ENCODE measurements at regions not wholly inside any gene's neighbourhood (a gene's known extent, or its start where the extent isn't known, plus 50 kb on each side); places are given as distances from the start of the nearest gene placed in this dataset.
"Not testable (repeated sequence)": the region's sequence is repeated elsewhere in the genome, so short reads cannot be mapped to it uniquely, and the experiment has no call there.

DNA sequence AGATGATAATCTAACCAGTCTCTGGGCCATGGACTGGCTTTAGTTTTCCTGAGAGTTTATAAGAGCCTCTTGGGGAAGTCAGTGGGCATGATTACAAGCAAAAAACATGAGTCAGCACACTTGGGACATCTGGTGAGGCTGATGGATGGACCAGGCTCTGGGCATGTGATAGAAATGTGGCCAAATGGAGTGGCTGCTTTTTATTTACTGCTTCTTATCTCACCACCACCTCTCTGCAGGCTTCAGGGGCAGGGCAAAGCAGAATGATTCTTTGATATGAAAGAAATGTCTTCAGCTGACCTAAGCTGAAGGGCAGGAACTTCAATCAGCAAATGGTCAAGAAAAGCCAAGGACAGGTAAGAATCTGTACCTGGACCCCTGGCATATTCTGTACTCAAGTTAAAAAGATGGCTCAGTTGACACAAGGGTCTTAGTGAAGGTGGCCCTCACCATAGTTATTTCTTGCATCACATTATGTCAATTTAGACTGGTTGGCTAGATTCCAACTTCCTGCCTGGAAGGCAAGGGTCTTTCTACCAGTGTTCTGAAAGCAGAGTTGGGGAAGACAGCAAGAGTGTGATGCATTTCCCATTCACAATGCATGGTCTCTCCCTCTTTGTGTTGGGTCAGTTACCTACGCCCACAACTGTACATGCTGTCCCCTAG, 162.8 kb downstream of the FASLG start:
- intact Hi-C loops (cut with DNase I), result no loop called here

DNA sequence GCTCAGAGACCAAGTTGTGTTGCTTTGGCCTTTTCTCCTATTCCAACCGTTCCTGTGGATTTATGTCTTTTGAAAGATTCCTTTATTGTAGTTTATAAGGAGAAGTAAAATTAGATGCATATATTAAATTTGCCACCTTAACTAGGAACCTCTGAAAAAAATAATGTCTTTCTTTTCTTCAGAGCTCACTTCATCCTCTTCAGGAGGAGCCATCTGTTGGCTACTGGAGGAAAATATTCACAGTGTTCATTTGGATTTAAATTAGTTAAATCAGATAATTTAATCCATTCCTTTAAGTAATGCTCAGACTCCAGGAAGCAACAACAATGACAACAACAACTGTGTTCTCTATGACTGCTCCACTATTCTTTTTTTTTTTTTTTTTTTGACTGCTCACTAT, 164.0 kb downstream of the FASLG start:
- DNase-seq (no peak), ATAC-seq (ENCODE audit: poor library complexity) (no peak)
- intact Hi-C loops (cut with DNase I), result no loop called here

More for the DNA sequence above, 162.8 kb downstream of the FASLG start:
- peak; percentile 23 for ATAC-seq (ENCODE audit: poor library complexity)
- DNase-seq, result no peak

DNA sequence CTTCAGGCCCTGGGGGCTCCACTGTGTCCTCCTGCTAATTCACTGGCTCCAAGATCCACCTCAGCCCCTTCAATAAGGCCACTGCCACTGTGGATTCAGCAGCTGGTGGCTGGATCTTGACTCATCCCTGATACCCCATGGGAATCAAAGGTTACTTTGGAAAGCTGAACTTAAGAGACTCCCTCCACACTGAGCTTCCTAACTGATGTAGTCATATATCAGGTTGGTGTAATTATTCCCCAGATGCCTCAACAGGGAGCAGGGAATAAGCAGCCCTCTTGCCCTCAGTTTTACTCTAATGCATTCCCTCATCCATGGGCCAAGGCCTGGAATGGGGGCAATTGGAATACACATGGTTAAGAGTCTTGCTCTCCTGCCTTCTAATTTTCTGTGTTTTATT, 164.6 kb downstream of the FASLG start:
- intact Hi-C loops (cut with DNase I), result no loop called here

DNA sequence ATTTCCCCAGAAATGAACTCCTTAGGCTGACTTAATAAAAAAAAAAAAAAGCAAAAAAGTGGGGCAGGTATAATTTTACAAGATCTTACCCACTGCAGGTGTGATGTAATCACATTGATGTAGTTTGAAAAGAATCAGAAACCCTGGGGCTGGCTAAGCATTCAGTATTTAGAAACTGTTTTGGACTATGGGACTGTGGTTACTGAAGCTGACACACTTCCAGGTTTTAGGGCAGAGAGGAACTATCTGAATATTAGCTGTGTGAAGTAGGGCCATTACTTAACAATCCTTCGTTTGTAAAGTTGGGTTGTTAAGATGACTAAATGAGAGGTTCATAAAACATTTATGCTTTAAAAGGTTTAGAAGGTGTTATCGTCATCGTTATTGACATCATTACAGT, 165.3 kb downstream of the FASLG start:
- intact Hi-C loops (cut with DNase I), result no loop called here
- ATAC-seq (ENCODE audit: poor library complexity) (no peak), DNase-seq (no peak)

More for the DNA sequence above, 164.6 kb downstream of the FASLG start:
- ATAC-seq (ENCODE audit: poor library complexity), result no peak
- no peak for DNase-seq

DNA sequence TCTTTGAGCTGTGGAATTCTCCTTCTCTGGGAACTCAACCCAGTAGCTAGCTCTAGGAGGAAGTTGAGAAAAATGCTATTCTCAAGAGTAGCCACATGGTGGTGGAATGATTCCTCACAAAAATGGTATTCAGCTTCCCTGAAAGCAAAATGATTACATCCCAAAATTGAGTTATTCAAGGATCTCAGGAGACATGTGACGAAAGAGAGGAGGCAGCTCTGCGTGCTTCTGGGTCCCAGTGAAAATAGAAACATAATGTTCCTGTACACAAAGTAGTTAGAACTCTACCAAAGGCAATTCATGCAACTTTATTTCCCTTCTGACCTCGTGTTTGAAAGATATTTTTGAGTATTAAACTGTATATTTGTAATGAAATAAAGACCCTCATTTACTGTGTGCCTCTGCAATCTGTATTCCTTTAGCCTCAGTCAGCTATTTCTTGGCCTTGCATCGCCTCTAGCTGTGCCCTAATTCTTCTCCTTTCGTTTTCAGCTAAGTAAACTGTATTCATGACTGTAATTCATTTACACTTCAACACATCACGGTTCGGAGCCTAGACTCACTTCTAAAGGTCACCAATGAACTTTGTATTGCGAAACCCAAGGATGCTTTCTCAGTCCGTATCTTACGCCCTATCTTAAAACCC, 167.3 kb downstream of the FASLG start:
- DNase-seq (no peak), ATAC-seq (ENCODE audit: poor library complexity) (peak; percentile 89)
- intact Hi-C loops (cut with DNase I), result loop anchor here (5.0 kb wide), 1 partner anchor 376 kb away; no protein-coding TSS in a partner anchor

DNA sequence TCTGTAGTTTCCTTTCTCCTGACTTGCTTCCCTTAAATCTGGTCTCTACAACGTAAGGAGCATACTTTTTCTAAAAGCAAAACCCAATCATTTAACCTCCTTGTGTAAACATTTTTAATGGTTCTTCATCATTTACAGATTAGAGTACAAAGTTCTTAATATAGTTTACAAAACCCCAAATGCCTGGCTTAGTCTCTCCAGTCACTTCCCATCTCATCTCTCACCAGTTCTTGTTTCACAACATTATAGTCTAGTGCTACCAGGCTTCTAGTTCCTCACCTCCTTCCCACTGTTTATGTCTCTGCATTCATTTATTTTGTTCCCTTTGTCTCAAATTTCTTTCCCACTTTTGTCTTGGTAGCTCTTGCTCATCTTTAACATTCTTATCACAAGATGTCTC, 168.4 kb downstream of the FASLG start:
- no peak for DNase-seq
- intact Hi-C loops (cut with DNase I), result loop anchor here (5.0 kb wide), 1 partner anchor 375 kb away; no protein-coding TSS in a partner anchor
- no peak for ATAC-seq (ENCODE audit: poor library complexity)

DNA sequence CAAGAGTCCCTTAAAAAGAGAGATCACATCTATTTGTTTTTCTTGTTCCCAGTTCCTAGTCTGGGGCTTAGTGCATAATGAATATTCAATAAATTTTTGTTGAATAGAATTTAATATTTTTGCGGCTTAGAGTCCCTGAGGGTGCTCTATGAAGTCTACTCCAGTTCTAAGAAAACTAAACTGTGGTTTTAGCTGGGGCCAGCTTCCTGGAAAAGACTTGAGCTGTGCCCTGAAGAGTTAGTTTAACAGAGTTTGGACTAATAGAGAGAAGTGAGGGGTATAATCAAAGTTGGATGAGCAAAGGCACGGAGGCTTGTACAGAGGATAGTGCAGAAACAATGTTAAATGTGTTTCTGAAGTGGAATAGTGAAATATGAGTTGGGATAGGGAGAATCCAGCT, 168.9 kb downstream of the FASLG start:
- intact Hi-C loops (cut with DNase I), result loop anchor here (5.0 kb wide), 1 partner anchor 374 kb away; no protein-coding TSS in a partner anchor
- no peak for DNase-seq
- ATAC-seq (ENCODE audit: poor library complexity), result no peak

DNA sequence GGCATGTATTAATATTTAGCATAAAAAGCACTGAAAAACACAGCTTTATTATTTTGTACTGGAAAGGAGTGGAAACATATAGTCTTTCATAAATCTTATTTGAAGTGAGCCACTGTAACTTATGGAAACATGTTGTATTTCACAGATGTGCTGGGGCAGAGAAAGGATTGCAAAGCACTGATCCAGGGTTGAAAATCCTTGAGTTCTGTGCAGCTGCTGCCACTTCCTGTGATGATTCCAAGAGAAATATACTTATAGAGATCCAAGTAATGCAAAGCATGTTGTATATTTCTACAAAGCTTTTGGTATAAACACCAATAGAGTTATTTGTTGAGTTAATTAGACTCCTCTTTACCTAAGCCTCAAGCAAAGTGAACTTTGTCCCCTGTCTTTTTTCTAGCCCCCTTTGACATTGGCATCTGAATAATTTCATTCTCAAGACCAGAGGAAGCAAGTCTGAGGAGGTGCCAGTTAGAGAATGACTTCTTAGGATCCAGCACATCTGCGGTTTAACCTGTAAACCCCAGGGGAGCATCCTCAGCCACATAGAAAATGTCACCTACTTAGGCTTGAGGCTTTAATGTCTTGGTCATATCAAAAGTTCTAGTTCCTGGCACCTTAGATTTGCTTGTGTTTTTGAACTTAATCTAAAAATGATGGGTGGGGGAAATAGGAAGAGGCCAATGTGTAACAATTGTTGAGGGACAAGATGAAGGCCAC, 173.3 kb downstream of the FASLG start:
- intact Hi-C loops (cut with DNase I), result no loop called here
- ATAC-seq (ENCODE audit: poor library complexity) (no peak), DNase-seq (no peak)

DNA sequence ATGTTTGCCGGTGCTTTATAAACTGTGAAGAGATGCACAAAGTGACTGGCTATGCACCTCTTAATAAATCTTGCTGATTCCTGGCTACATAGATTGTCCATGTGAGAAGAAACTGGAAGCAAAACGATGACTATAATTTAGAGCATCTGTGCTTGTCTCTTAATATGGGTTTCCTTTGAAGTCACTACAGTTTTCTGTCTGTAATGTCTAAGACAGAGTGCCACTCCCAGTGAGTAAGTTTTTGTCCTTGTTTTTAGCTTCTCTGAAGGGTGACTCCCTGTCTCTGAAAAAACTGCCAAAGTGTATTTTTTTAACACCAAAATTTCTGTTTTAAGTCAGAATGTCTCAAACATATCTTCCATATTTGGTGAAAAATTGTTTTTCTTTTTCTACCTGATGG, 175.1 kb downstream of the FASLG start:
- ATAC-seq (ENCODE audit: poor library complexity) (no peak), DNase-seq (no peak)
- intact Hi-C loops (cut with DNase I), result no loop called here

DNA sequence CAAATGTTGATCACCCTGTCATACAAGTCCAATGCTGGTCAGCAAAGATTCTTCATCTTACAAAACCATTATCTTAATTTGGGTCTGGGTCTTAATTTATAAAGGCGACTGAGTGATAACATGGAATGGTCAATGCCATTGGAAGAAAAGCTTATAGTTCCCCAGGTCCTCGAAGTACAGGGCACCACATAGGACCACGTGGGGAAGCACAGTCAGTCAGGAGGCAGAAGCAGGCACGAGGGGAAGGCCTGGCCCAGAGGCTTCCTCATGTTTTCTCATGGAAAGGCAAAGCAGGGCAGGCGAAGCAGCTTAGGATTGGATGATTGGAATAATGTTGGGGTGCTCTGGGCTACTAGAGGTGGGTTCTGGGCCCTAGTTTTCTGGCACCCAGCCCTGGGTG, 175.7 kb downstream of the FASLG start:
- DNase-seq (no peak), ATAC-seq (ENCODE audit: poor library complexity) (no peak)
- intact Hi-C loops (cut with DNase I), result no loop called here

DNA sequence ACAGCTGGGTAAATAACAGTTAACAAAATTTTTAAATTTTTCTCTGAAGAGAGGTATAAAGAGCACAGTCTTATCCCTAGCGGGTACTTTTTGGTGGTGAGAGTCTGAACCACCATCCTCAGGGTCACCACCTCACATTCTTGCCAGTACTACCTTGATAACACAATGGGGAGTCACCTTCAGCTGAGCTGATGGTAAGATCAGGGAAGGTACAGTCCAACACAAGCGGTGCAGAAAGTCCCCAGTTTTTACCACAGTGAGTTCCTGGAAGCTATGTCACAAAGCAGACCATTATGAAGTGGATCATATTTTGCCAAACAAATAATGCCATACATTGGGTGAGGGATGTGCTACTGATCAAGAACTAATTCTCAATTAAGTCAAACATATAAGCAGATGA, 176.9 kb downstream of the FASLG start:
- no peak for ATAC-seq (ENCODE audit: poor library complexity)

DNA sequence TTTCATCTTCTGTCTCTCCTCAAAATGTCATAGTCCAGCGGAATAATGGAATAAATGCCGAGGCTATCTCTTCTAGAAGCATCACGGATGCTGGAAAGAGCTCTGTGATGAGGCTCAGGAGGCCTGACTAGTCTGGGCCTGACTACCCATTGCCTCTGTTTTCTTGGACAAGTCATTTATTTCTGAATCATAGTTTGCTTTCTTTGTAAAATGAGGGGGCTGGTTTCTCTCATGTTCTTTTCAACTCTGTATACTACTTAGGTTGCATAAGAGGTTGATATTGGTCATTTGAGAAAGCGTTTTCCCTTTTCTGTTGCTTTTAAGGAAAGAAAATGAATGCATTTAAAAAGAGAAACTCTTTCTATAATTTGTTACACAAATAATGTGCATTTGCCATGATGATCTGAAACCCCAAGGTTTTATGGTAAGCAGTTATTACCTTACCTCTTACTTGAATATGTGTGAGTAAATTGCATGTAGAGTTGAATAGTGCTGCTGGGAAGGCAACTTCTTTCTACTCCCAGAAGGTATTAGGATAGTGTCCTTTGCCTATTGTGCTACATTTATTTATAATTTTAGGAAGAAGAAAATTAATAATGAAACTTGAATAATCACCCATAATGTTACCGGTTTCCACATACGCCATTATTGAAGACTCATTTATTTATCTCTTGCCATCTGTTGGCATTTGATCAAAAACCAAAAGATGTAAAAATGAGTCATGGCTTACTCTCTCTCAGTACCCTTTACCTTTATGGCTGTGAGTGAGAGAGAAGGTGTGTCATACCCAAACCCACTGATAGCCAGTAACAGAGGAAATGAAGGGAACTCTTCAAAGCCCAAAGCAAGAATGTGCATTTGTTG, 179.1 kb downstream of the FASLG start:
- ATAC-seq (ENCODE audit: poor library complexity) (no peak), DNase-seq (no peak)
- intact Hi-C loops (cut with DNase I), result no loop called here

More for the DNA sequence above, 176.9 kb downstream of the FASLG start:
- intact Hi-C loops (cut with DNase I), result no loop called here
- no peak for DNase-seq

DNA sequence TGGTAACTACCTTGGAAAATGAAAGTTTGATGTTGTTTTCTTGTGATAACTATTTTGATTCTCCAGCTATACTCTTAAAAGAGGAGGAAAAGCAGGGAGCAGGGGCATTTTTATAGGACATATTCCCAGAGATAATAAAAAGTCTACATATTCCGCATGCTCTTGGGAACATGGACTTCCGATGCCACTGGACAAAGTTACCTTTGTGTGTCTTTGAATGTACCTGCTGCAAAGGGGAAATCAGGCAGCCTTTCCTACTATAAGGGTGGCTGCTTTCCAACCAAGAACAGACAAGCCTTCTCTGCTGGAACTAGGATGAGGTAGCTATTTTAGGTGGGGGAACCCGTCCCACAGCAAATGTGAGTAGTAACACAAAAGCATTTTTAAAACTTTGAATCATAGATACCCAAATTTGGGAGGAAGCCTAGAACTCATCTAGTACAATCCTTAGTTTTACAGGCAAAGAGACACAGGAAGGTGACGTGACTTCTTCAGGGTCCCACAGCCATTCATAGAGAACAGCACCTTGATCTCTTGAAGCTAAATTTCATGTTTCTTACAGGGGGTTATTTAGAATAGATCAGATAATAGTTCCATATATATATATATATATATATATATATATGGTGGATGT, 179.9 kb downstream of the FASLG start:
- intact Hi-C loops (cut with DNase I), result no loop called here
- DNase-seq (no peak), ATAC-seq (ENCODE audit: poor library complexity) (no peak)

DNA sequence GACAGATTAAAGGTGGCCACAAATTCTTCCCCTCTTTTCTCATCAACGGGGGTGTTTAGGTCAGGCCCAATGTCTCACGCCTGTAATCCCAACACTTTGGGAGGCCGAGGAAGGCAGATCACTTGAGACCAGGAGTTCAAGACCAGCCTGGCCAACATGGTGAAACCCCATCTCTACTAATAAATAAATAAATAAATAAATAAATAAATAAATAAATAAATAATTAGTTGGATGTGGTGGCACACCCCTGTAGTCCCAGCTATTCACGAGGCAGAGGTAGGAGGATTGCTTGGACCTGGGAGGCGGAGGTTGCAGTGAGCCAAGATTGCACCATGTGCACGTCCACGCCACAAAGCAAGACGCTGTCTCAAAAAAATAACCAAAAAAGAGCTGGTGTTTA, 180.7 kb downstream of the FASLG start:
- DNase-seq; intact Hi-C loops (cut with DNase I); ATAC-seq (ENCODE audit: poor library complexity): not testable (repeated sequence)

DNA sequence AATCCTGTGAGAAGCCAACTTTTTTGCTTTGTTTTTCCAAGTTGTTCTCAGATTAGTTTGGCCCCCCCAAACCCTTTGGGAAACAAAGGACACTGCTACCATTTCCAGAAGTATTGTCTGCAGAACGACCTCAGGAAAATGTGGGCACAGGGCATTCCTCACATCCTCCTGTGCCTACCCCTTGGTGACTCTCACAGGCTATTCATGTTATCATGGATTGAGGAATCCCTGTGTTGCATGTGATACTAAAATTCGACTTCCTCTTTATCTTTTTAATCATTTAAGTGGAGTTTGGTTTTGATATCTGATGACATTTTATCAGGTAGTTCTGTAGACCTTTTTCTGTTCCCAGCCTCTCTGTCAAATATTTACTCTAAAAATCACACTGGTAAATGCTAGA, 184.5 kb downstream of the FASLG start:
- intact Hi-C loops (cut with DNase I), result no loop called here
- ATAC-seq (ENCODE audit: poor library complexity), result no peak

DNA sequence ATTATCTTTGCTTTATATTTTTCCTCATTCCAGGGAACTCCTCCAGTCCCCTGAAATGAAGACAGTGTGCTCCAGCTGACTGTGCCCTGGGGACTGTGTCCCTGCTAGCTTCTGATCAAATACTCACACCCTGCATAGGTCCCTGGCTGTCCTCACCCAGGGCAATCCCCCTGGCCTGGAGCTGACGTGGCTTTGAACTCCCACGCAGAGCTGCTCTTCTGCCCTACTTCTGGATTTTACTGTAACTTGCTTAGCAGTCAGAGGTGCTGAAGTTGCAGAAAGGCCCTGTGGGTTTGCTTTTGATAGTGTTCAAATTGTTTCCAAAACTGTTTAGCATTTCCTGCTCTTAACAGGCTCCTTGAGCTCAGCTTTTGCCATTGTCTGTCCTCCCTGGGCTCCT, 186.5 kb downstream of the FASLG start:
- ATAC-seq (ENCODE audit: poor library complexity), result no peak
- intact Hi-C loops (cut with DNase I), result no loop called here

More for the DNA sequence above, 184.5 kb downstream of the FASLG start:
- no peak for DNase-seq

DNA sequence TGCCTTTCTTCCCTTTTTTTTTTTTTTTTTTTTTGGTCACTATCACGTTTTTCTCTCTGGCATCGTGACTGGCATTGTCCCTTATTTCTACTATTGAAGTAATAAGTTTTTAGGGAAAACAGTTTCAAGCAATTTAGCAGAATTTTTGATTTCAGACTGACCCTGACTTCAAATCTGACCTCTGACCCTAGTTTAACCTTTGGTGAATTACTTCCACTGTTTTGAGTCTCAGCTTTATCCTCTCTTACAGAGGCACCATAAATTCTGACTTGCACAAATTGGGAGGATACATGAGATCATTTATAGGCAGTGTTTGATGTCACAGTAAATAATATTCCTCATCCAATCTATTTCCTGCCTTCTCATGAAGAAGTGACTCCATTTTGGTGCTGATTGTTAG, 187.0 kb downstream of the FASLG start:
- no peak for ATAC-seq (ENCODE audit: poor library complexity)
- DNase-seq, result no peak

More for the DNA sequence above, 186.5 kb downstream of the FASLG start:
- peak; percentile 30 for DNase-seq

DNA sequence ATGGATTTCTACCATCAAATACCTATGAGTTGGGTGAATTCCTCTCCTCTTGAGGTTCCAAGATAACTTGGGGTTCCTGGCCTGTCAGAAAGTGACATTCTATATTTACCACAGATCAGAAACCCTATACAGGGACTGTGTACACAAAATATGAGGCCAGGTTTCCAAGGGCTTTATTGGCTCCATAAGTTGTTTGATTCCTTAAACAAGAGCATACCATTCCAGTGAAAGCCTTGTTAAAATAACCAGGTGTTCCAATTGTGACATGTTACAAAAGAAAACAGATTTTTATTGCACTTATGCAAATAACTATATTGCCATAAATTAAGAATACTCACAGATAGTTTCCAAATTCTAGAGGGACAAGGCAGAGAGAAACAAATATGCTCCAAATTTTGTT, 188.9 kb downstream of the FASLG start:
- DNase-seq; intact Hi-C loops (cut with DNase I); ATAC-seq (ENCODE audit: poor library complexity): not testable (repeated sequence)

More for the DNA sequence above, 187.0 kb downstream of the FASLG start:
- intact Hi-C loops (cut with DNase I), result no loop called here
